GM10248 (cell line): ENCODE measurements at regions not wholly inside any gene's neighbourhood (a gene's known extent, or its start where the extent isn't known, plus 50 kb on each side); places are given as distances from the start of the nearest gene placed in this dataset.
"Not testable (repeated sequence)": the region's sequence is repeated elsewhere in the genome, so short reads cannot be mapped to it uniquely, and the experiment has no call there.

Experiments used
- CTCF ChIA-PET: fragments of 300-600 bp; sonication (Branson Sonifier 250); formaldehyde crosslinking; extraction: SDS; loops from one replicate; lab custom pipeline; 2021; ENCODE audit warnings: antibody characterized with exemption; lab: Yijun Ruan, JAX
- POLR2A ChIA-PET: fragments of 350-650 bp; sonication (Branson Sonifier 250); formaldehyde crosslinking; extraction: SDS; loops from one replicate; lab custom pipeline; 2020; ENCODE audit warnings: antibody characterized with exemption; lab: Yijun Ruan, JAX
- DNase-seq: peaks from one replicate; pipeline ENCODE4 v3.0.0; 2012; ENCODE audit errors: extremely low spot score
- CTCF ChIP-seq: IDR thresholded peaks from 2 replicates; pipeline ENCODE4 v1.5.1; 2012; ENCODE audit warnings: mild to moderate bottlenecking, low read depth; ENCODE audit errors: extremely low read depth, missing control alignments, control extremely low read depth

GRCh38 chr17:33947762-33948161, 307.3 kb upstream of the CCL2 start:
- ChIA-PET CTCF (no interaction called here), POLR2A (no interaction called here)
- no peak for TF ChIP-seq CTCF
- no peak for DNase-seq

GRCh38 chr17:33948309-33948708, 306.8 kb upstream of the CCL2 start:
- DNase-seq: no peak
- ChIA-PET CTCF (no interaction called here), POLR2A (no interaction called here)
- TF ChIP-seq CTCF: no peak

- ChIA-PET POLR2A (no interaction called here), CTCF (no interaction called here)
- TF ChIP-seq CTCF: no peak
- no peak for DNase-seq
Observed at GRCh38 chr17:33949100-33949499, 306.0 kb upstream of the CCL2 start.

- CTCF ChIA-PET: no interaction called here
Observed at GRCh38 chr17:33950061-33950460, 305.0 kb upstream of the CCL2 start.

GRCh38 chr17:33952425-33952824, 302.7 kb upstream of the CCL2 start:
- ChIA-PET CTCF (no interaction called here), POLR2A (no interaction called here)
- DNase-seq: no peak
- TF ChIP-seq CTCF: no peak

More at GRCh38 chr17:33950061-33950460, 305.0 kb upstream of the CCL2 start:
- POLR2A ChIA-PET: no interaction called here
- no peak for DNase-seq
- no peak for TF ChIP-seq CTCF

GRCh38 chr17:33954597-33954996, 300.5 kb upstream of the CCL2 start:
- ChIA-PET CTCF (interaction anchor here (2.2 kb wide), 1 partner anchor 10 kb away, joined by 10 read pairs; no protein-coding TSS in a partner anchor), POLR2A (no interaction called here)
- no peak for DNase-seq
- no peak for TF ChIP-seq CTCF

GRCh38 chr17:33955461-33955860, 299.6 kb upstream of the CCL2 start:
- DNase-seq: no peak
- ChIA-PET CTCF (interaction anchor here (1.0 to 2.2 kb wide), 3 partner anchors 9 to 13 kb away, joined by 3 to 10 read pairs (median 3); no protein-coding TSS in a partner anchor), POLR2A (no interaction called here)
- no peak for TF ChIP-seq CTCF

GRCh38 chr17:33959098-33959497, 296.0 kb upstream of the CCL2 start:
- POLR2A ChIA-PET, DNase-seq: not testable (repeated sequence)

More at GRCh38 chr17:33959098-33959497, 296.0 kb upstream of the CCL2 start:
- CTCF ChIA-PET: not testable (repeated sequence)
